ENCODE measurements at regions not wholly inside any gene's neighbourhood (a gene's known extent, or its start where the extent isn't known, plus 50 kb on each side); places are given as distances from the start of the nearest gene placed in this dataset.

DNA sequence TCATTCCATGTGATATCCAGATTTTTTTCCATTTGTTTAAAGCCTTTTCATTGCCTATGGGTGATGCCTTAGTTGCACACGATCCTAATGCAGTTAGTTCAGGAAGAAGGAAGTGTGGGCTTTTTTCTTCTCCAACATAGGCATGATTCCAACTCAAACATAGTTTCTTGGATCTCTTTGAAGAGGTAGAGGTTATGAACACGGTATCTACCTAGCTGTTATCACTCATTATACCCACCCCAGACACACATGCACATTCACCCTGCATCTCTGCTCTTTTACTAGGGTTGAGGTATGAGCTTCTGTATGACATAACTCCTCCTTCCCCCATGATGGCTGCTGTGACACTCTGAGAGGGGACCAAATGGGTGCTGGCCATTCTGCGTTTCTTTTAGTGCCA lies 122.1 kb upstream of the ZNF648 start:
- H3K4me3 ChIP-seq (ENCODE audit: control extremely low read depth in 1 of 5, extremely low read depth in 1 of 5, insufficient read depth in 1 of 5, low read depth in 2 of 5, low read length in 4 of 5) = no peak overlapping the region
- H3K27me3 ChIP-seq (replicated peaks in 1 of 4; ENCODE audit: control extremely low read depth in 1 of 4, control insufficient read depth in 3 of 4, insufficient read depth in 4 of 4, low read length in 3 of 4) = no peaks in the 10 kb centered on the region
- no peaks in the 10 kb centered on the region for H3K36me3 ChIP-seq (replicated peaks in 1 of 2; ENCODE audit: control extremely low read depth in 1 of 2, control insufficient read depth in 1 of 2, extremely low read depth in 1 of 2, insufficient read depth in 2 of 2, low read length in 1 of 2)
- no peak overlapping the region for H3K9ac ChIP-seq (ENCODE audit: low read length)
- peaks cover 0 to 2% (median 0%) of the 10 kb centered on the region in 3 donors for H3K9me3 ChIP-seq (ENCODE audit: control extremely low read depth in 1 of 3, control insufficient read depth in 2 of 3, insufficient read depth in 1 of 3, low read length in 2 of 3)
- Mint-ChIP-seq H3K4me3 (no peak overlapping the region), H3K4me1 (no peaks in the 10 kb centered on the region), H3K9me3 (ENCODE audit: insufficient read depth) (no peaks in the 10 kb centered on the region), H3K27me3 (peaks cover 20% of the 10 kb centered on the region), H3K27ac (no peak overlapping the region)
- no peak overlapping the region for H3K27ac ChIP-seq (ENCODE audit: low read length in 2 of 2)
- TF ChIP-seq EZH2 (IDR thresholded peaks at IDR 0.05; ENCODE audit: borderline replicate concordance, insufficient read depth, low read depth, low read length, poor library complexity, severe bottlenecking) = no peak
- TF ChIP-seq, protein P1, sequence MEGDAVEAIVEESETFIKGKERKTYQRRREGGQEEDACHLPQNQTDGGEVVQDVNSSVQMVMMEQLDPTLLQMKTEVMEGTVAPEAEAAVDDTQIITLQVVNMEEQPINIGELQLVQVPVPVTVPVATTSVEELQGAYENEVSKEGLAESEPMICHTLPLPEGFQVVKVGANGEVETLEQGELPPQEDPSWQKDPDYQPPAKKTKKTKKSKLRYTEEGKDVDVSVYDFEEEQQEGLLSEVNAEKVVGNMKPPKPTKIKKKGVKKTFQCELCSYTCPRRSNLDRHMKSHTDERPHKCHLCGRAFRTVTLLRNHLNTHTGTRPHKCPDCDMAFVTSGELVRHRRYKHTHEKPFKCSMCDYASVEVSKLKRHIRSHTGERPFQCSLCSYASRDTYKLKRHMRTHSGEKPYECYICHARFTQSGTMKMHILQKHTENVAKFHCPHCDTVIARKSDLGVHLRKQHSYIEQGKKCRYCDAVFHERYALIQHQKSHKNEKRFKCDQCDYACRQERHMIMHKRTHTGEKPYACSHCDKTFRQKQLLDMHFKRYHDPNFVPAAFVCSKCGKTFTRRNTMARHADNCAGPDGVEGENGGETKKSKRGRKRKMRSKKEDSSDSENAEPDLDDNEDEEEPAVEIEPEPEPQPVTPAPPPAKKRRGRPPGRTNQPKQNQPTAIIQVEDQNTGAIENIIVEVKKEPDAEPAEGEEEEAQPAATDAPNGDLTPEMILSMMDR (IDR thresholded peaks at IDR 0.05) = no peak
- POLR2A ChIA-PET = no interaction called here
- 100% methylated on average over 1 of the region's 3 CpGs for WGBS (ENCODE audit: insufficient coverage)
- no peak overlapping the region for H3K4me2 ChIP-seq (replicated peaks; ENCODE audit: low read depth, low read length, poor library complexity, severe bottlenecking)
- CTCF ChIA-PET = no interaction called here
- no peaks in the 10 kb centered on the region for H3K4me1 ChIP-seq (ENCODE audit: control insufficient read depth in 2 of 2, insufficient read depth in 2 of 2, low read length in 2 of 2)
- no peaks in the 10 kb centered on the region for H4K20me1 ChIP-seq (ENCODE audit: control insufficient read depth, insufficient read depth, low read length, poor library complexity, severe bottlenecking)
- ATAC-seq (ENCODE audit: low read depth) (no peak), DNase-seq (no peak)
- no peak overlapping the region for H2AFZ ChIP-seq (ENCODE audit: insufficient read depth, low read depth, low read length, poor library complexity, severe bottlenecking)
- no peaks in the 10 kb centered on the region for H3K79me2 ChIP-seq (ENCODE audit: control insufficient read depth, insufficient read depth, low read length)
- intact Hi-C loops (cut with micrococcal nuclease) = no loop called here

DNA sequence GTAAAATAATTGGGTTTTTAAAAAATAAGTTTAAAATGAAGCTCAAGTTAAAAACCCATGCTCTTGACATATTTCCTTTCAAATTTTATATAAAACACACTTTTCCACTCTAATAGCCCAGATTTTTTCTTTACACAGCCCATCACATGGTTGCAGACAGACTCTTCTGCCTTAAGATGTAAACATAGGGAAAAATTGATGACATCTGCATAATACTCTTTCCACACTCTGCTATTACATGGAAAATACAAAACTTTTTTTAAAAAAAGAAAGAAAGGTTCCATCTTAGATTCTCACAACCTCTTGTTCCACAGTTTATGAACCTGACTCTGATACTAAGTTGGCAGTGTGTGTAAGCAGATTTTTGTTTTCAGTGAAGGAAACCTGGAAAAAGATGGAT lies 120.8 kb upstream of the ZNF648 start:
- no peaks in the 10 kb centered on the region for H3K27me3 ChIP-seq (replicated peaks in 1 of 4; ENCODE audit: control extremely low read depth in 1 of 4, control insufficient read depth in 3 of 4, insufficient read depth in 4 of 4, low read length in 3 of 4)
- Mint-ChIP-seq H3K4me3 (no peak overlapping the region), H3K27ac (no peak overlapping the region), H3K9me3 (ENCODE audit: insufficient read depth) (no peaks in the 10 kb centered on the region), H3K27me3 (peaks cover 23% of the 10 kb centered on the region), H3K4me1 (no peaks in the 10 kb centered on the region)
- peaks cover 0 to 1% (median 0%) of the 10 kb centered on the region in 3 donors for H3K9me3 ChIP-seq (ENCODE audit: control extremely low read depth in 1 of 3, control insufficient read depth in 2 of 3, insufficient read depth in 1 of 3, low read length in 2 of 3)
- intact Hi-C loops (cut with micrococcal nuclease) = no loop called here
- no peaks in the 10 kb centered on the region for H4K20me1 ChIP-seq (ENCODE audit: control insufficient read depth, insufficient read depth, low read length, poor library complexity, severe bottlenecking)
- no peak overlapping the region for H3K4me2 ChIP-seq (replicated peaks; ENCODE audit: low read depth, low read length, poor library complexity, severe bottlenecking)
- ATAC-seq (ENCODE audit: low read depth) (no peak), DNase-seq (no peak)
- TF ChIP-seq, protein P1 (IDR thresholded peaks at IDR 0.05) = no peak
- no peak for TF ChIP-seq EZH2 (IDR thresholded peaks at IDR 0.05; ENCODE audit: borderline replicate concordance, insufficient read depth, low read depth, low read length, poor library complexity, severe bottlenecking)
- no peak overlapping the region for H3K9ac ChIP-seq (ENCODE audit: low read length)
- CTCF ChIA-PET = interaction anchor here (1.2 kb wide), 1 partner anchor 39 kb away, joined by 4 read pairs; no protein-coding TSS in a partner anchor
- no peaks in the 10 kb centered on the region for H3K79me2 ChIP-seq (ENCODE audit: control insufficient read depth, insufficient read depth, low read length)
- H3K36me3 ChIP-seq (replicated peaks in 1 of 2; ENCODE audit: control extremely low read depth in 1 of 2, control insufficient read depth in 1 of 2, extremely low read depth in 1 of 2, insufficient read depth in 2 of 2, low read length in 1 of 2) = no peaks in the 10 kb centered on the region
- POLR2A ChIA-PET = no interaction called here
- no peak overlapping the region for H2AFZ ChIP-seq (ENCODE audit: insufficient read depth, low read depth, low read length, poor library complexity, severe bottlenecking)
- H3K27ac ChIP-seq (ENCODE audit: low read length in 2 of 2) = no peak overlapping the region
- H3K4me3 ChIP-seq (ENCODE audit: control extremely low read depth in 1 of 5, extremely low read depth in 1 of 5, insufficient read depth in 1 of 5, low read depth in 2 of 5, low read length in 4 of 5) = no peak overlapping the region
- H3K4me1 ChIP-seq (ENCODE audit: control insufficient read depth in 2 of 2, insufficient read depth in 2 of 2, low read length in 2 of 2) = no peaks in the 10 kb centered on the region

Data from B cell (primary cell).